Limb (tissue), 2 donors: ENCODE measurements at regions not wholly inside any gene's neighbourhood (a gene's known extent, or its start where the extent isn't known, plus 50 kb on each side); places are given as distances from the start of the nearest gene placed in this dataset.

ENCODE experiments used
- DNase-seq, 2 donors: peaks; one replicate each; pipeline ENCODE4 v3.0.0-alpha.2; 2016; ENCODE audit errors: extremely low spot score in 2 of 2

DNA sequence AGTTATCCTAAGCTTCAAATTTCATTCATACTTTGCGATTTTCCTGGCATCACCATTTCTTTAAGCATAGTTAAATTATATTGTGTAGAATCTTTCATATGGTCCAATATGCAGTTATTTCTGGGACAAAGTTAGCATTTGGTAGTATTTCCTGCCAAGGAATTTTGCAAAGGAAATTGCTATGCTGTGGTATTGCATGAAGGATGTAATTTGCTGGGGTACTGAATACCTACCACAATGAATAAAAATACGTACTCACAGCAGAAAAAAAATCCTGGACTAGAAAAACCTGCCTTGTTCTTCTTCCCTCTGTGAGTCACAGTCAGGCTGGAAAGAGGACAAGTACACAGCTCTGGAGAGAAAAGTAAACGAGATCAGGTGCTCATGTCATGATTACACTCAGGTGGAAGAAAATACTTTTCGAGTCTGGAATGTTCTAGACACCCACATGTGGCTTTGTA, 241.2 kb downstream of the PTBP2 start:
- peak in 1 of 2 donors; percentile 61 for DNase-seq

DNA sequence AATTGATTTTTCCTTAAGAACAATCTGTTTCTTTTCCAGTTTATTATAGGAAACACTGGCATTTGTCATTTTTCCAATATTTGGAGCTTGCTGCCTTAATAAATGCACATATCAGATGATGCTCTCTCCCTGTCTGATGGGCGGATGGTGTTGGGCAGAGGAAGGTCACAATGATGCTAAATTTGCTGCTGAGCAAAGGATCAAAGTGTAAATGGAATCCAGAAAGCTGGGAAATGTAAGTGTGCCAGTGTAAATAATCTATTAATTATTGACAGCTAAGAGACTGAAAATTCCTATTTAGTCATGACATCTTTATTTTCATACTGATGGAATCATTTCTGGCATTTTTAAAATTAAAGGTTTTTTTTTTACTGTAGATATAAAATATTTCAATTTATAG, 243.2 kb downstream of the PTBP2 start:
- DNase-seq, result no peak

DNA sequence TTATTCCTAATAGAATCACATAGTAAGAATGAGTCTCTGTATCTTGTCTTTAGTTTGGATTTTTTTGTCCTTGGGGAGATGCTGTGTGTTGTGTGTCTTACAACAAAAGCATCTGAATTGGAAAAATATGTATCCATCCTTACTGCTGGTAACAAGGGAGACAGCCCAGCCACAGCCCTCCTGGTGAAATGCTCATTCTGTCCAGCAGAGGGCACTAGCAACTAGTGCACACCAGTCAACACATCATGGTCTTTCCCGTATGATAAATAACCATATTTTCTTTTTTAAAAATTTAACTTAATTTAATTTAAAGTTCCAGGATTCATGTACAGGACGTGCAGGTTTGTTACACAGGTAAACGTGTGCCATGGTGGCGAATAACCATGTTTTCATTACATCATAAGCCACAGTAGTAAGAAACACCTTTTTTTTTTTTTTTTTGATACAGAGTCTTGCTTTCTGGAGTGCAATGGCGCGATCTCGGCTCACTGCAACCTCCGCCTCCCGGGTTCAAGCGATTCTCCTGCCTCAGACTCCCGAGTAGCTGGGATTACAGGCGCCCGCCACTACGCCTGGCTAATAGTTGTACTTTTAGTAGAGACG, 245.1 kb downstream of the PTBP2 start:
- peak; percentile 67 to 85 for DNase-seq

DNA sequence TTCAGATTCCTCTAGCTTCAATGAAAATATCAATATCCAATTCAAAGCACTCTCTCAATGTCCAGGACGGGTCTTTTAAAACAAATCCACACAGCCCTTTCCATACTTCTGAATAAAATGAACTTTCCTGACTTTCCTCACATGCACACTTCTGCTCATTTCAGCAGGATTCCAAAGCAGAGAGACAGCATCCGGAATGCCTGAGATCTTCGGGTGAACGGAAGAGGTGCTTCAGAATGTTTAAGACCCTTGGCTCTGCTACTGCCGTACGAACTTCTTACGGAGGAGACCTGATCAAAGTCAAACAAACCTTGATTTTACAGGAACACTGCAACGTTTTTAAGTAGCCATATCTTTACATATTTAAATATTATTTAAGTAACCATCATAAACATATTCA, 245.7 kb downstream of the PTBP2 start:
- no peak for DNase-seq

DNA sequence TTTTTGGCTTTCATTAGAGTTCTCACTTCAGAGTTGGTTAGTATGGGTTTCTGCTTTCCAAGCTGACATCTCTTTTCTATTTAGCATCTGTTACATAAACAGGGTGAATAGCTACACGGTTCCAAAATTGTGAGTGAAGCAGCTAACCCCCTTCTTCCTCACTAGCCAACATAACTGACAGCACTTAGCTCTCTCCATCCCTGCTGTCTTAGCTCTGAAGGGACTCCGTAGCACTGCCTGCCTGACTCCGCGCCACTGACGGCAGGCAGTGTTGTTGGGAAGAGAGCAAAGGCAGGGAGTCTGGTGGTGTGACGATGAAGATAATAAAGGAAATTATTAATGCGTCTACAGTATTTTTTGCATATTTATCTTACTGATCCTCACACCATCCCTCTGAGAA, 247.0 kb downstream of the PTBP2 start:
- no peak for DNase-seq

DNA sequence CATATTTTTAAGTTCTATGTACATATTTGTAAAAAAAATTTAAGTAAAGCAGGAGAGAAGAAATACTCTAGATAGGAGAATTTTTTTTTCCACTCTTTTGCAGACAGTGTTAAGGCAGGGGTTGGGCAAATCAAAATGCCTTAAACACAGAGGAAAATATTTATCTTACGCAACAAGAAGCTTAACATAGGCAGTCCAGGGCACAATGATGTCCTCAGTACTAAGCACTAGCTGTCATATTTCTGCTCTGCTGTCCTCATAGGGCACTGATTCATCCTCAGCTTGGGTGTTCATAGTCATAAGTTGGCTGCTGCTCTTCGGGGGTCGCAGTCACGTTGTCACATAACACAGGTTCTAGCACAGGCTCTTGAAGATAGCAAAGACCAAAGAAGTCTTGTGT, 247.4 kb downstream of the PTBP2 start:
- DNase-seq, result no peak

DNA sequence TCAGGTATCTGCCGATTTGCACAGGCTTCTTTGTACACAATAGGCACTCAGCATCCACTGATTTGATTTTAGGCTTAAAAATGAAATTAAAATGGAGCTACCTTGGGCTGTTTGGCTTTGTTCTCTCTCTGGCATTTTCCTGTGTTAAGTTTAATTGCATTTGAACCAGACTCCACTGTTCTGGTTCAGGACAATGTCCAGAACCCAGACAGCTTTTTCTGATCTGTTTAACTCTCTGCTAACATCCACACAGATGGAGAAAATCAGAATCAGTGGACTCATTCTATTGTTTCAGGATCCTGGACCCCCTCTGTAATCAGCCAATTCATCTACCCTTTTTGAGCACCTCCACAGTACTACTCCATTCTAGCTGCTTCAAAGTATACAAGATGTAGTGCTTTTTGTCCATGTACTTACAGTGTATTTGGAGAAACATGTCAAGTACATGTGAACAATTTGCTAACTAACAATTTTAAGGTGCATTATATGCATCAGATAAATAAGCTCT, 248.1 kb downstream of the PTBP2 start:
- DNase-seq, result no peak

DNA sequence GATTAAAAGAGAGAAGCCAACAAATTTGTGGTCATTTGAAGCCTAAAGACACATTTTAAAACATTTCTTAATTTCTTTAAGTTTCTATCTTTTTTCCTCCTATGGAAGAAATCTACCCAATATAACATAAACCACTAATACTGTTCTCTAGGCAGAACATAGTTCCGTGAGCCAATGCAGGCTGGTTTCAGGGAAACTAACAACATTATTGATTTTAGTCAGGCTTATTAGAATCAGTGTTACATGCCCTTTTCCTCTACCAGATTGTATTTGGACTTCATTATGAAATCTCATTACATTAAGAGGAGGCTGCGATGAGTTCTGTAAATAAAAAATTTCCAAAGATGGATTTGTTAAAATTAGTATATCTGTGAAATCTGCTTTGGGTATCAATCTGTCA, 249.9 kb downstream of the PTBP2 start:
- no peak for DNase-seq

DNA sequence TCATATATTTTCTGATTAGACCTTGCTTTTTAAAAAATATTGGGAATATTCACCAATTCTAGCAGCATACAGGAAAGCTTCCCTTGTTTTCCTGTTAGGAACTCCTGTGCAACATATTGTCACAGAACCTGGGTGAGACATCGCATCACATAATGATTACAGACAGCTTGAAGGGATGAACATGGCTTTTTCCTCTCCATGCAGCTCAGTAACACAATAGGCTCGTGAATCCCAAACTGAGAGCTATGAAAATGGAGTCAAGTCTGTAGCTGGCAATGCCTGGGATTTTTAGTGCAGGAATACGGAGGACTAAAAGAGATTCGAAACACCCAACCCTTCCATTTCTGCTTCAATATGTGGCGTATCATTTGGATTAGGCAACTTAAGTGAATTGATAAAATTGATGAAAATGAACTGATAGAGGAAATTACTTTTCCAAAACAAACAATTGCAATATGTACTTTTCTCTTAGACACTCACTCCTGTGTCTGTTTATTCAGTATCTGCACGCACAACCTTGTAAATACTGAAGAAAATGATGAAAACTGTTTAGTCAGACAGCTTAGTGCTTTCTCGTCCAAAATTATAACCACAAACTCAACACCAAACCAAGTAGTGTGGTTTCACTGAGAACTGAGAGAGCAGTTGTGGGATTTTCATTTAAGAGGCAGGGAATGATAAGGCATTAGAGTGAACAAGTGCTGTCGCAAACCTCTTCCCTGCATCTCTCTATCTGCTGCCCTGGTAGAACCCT, 250.4 kb downstream of the PTBP2 start:
- no peak for DNase-seq

DNA sequence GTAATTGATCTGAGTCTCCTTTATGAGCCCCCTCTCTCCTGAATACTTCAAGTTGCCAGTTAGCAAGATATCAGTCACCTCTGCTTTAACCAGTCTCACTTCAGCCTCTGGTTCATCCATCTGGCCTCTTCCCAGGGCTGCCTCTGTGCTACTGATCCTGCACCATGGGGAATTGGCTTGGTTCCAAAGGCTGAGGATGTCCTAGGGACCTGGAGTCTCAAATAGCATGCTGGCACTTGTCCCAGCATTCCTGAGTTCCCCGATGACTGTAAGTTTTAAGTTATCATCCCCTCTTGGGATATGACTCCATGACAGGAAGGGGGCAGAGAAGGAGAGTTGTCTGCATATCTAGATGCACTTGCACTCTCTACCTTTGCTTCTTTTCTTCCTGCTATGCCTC, 252.0 kb downstream of the PTBP2 start:
- no peak for DNase-seq

DNA sequence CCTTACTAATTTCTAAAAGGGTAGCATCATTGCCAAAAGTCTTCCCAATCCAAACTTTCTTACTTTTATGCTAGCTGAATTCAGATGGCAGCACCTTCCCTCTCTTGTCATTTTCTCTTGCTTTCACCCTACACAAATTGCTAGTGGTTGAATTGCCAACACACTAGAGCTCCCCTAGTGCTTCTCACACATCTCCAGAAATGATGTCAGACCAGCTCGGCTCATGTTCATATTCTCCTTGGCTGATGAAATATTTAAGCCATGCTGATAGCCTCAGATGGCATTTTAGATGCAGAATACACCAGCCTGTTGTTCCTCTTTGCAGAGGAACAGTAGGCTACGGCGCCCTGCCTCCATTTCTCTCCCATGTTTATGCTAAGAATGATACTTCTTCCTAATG, 256.9 kb downstream of the PTBP2 start:
- DNase-seq, result no peak

DNA sequence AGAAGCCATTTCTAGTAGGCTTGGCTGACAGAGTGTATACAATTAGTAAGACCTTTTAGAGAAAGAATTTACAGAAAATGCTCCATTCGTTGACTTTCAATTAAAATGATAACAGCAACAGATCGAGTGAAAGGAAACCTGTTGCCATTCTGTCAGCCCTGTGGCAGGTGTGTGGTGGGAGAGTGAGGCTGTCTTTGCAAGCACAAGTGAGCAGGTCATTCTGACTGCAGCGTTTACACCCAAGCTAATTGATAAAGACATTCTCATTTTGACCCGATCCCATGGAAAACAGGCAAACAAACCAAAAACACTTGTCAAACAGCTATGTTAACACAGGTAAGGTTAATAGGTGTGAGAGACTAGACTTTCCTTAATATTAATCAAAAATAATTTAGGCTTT, 257.3 kb downstream of the PTBP2 start:
- no peak for DNase-seq

DNA sequence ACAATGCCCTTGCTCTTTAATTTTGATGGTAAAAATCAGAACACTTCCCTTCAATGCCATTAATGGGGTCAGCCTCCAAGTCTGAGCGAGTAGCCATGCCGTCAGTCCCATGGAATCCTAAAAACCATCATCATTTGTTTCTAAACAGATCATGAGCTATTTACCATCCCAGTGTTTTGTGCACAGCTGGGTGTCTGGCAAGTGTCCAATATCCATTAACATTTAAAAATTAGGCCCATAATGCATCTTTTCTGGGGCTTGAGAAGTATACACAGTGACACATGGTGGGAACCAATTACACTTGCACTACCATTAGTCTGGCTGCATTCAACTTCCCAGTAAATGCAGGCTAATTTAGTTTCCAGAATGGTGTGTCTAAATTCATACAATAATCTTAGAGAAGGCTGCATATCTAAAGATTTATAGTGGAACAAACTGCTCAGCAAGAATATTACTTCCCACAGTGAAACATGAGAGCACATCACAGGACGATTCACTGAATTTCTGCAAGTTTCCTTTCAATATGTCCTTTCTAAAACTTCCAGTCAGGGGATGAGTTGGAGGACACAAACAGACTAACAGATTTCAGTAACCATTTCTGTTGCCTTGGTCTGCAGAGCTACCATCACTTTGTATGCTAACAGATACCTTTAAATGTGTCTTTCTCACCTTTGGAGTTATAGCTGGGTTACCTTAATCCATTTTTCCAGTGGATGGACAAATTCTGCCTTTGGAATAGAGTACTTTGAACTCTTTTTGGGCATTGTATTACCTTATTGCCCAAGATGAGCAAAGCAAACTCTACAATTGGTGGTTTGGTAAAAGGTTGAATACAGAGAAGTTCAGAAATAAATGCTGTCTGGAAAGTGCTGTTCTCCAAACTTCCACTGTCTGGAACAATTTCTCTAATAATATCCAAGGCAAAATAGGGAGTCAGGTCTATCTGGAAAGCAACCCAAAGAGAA, 258.0 kb downstream of the PTBP2 start:
- peak in 1 of 2 donors; percentile 38 for DNase-seq

DNA sequence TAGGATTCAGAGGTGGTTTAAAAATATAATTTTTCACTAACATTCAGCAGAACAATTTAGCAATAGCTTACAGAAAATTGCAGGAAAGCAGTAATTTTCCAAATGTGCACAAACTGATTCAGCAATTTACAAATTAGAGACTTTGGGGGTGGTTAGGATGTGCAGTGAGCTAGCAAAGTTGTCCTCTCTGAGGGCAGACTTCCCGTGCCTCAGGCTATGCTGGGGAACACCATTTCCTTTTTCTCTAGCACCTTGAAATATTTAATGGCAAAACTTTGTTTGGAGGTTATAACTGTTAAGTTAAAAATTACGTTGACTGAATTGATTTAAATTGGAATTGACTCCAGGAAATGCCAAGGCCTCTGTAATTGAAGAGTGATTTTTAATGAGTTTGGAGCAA, 258.9 kb downstream of the PTBP2 start:
- no peak for DNase-seq

DNA sequence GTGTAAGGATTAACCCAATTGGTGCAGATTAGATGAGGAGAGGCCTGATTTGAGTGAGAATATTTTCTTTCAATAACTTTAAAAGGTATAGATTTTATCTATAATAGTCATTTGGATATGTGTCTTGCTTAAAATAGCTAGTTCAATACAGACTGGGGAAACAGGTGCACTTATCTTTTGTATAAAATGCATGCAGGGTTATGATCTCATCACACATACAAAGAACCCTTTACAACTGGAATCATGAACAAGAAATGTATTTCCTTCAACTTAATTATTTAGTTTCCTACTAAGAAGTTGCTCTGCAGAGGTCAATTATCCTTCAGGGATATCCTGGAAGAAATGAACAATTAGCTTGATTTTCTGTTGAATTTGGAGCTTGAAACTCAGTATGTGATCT, 259.6 kb downstream of the PTBP2 start:
- no peak for DNase-seq

DNA sequence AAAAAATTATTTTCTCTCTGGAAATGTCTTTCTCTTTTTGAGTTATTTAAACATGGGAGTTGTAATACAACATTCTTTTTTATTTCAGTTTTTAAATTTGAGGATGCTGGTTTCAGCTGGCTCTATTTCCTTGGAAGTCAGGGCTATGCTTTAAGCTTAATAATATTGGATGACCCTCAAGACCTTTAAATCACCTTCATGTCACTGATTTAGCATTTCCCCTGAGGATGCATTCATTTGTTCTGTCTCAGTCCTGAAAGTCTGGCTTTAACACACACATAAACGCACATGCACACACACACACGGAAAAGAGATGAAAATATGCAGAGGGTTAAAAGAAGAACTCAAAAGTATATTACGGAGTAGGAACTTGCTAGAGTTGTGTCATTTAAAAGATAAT, 260.5 kb downstream of the PTBP2 start:
- DNase-seq, result no peak

DNA sequence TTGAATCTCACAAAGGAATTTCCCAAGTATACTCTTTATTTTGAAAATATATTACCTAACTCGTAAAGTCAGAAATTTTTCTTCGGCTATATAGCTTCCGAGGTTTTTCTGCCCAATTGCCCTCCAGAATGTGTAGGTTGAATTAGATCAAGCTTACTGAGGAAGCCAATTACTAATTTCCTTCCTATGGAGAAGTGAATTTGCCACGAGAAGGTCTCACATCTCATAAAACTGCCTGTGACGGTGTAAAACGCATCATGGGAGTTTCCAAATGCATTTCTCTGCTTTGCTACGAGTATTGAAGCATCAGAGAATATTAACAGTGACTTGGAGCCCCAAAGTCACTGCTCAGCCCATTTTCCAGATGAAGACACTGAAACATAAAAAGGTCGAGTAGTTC, 262.3 kb downstream of the PTBP2 start:
- DNase-seq, result no peak

DNA sequence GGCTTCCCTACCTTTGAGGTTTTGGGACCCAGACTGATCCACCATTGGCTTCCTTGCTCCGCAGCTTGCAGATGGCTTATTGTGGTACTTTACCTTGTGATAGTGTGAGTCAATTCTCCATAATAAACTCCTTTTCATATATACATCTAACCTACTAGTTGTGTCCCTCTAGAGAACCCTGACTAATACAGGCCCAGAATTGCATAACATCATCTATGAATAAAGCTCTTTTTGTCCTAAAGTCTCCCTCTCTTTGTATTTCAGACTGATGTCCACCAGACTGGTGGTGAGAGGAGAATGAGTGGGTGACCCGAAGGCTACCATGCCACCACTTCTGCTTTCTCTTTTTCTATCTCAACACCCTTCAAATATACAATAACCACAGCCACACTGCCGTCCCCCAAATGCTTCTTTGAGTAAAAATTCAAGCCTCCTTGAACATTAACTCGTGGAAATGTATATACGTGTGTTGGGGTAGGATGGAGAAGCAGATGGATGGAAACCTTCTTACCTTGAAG, 265.7 kb downstream of the PTBP2 start:
- no peak for DNase-seq

DNA sequence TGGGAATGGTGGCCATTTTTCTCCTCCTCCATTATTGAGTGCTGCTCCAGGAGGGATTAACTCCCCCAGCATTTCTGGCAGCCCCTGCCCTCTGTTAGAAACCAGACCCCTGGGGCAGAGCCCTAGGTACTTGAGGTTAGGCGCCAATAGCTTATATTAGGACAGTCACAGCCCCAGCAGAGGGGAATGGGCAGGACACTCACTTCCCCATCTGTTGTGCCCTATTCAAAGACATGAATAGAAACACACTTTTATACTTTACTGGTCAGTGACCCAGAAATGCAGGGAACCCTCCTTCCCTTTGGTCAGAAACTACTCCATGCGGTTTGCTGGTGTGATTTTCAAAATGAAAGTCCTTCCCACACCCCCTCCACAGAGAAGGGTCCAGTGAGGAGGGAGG, 267.7 kb downstream of the PTBP2 start:
- no peak for DNase-seq

DNA sequence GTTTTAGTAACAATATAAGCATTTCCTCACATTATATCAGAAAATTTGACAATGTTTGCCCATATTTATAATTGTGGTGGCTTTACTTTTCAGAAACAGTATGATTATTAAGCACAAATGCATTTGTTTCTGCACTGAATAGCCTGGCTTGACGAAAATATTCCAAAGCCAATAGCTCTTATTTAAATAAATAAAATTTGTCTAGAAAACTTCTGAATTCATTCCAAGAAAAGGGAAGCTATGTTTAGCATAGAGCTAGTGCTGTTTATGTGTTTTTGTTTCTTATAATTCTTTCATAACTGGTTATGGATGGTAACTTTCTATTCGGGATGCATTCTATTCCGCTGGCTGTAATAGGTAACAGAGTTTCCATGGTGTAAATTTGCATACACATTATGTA, 268.6 kb downstream of the PTBP2 start:
- DNase-seq, result no peak

DNA sequence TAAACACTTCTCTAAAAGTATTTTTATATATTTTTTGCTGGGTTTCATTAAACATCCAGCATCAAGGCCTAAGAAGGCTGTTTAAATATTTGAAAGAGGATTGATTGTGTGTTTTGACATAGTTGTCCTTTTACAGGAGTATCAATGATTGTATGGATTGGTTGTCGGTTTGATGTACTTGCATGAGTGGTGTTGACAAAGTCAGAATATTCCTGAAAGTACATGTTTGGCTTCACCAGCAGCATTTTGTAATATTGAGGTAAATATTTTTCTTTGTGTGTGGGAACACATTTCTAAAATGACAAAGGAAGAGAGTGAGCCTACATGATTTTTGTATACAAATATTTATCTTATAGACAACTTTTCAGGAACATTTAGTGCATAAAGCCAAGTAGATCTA, 269.7 kb downstream of the PTBP2 start:
- DNase-seq, result no peak

DNA sequence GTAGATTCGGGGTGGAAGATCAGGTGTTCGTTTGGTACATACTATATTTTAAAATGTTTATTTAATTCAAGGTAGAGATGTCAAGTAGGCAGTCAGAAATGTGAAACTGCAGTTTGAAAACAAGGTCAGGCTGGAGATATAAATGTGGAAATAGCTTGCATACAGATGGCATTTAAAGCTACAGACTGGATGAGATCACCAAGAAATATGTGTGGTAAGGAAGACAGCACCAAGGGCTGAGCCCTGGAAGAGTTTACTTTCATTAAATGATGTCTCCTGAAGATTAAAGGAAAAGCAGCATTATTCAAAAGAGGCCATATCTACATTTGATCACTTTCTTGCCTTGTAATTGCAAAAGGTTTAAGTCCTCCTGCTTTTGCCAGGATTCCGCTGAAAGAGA, 271.3 kb downstream of the PTBP2 start:
- no peak for DNase-seq
